H9 (cell line): ENCODE measurements at regions not wholly inside any gene's neighbourhood (a gene's known extent, or its start where the extent isn't known, plus 50 kb on each side); places are given as distances from the start of the nearest gene placed in this dataset.

Experiments
- DNase-seq: peaks from one replicate; pipeline ENCODE4 v3.0.0-alpha.2; 2017
- H2AFZ ChIP-seq: one replicate; pipeline ENCODE4 v1.6.1; 2013; ENCODE audit warnings: mild to moderate bottlenecking, low read length, control low read depth, moderate library complexity
- H2AK5ac ChIP-seq: 2 replicates; pipeline ENCODE4 v1.6.1; 2013; ENCODE audit warnings: low read length, control low read depth, mixed read lengths; ENCODE audit not compliant: insufficient read length
- H2BK120ac ChIP-seq: one replicate; pipeline ENCODE4 v1.6.1; 2013; ENCODE audit warnings: low read depth, mild to moderate bottlenecking, low read length, control low read depth, inconsistent platforms; ENCODE audit not compliant: poor library complexity, severe bottlenecking
- H2BK12ac ChIP-seq: 2 replicates; pipeline ENCODE4 v1.6.1; 2013; ENCODE audit warnings: low read length, control low read depth, mixed read lengths, low read depth; ENCODE audit not compliant: insufficient read length
- H2BK15ac ChIP-seq: 2 replicates; pipeline ENCODE4 v1.6.1; 2013; ENCODE audit warnings: low read depth, low read length, control low read depth
- H2BK20ac ChIP-seq: one replicate; pipeline ENCODE4 v1.6.1; 2013; ENCODE audit warnings: low read depth, mild to moderate bottlenecking, low read length, control low read depth, inconsistent platforms; ENCODE audit not compliant: poor library complexity, severe bottlenecking
- H2BK5ac ChIP-seq: 2 replicates; pipeline ENCODE4 v1.6.1; 2013; ENCODE audit warnings: low read length, control low read depth, mixed read lengths; ENCODE audit not compliant: insufficient read length
- H3K14ac ChIP-seq: 2 replicates; pipeline ENCODE4 v1.6.1; 2013; ENCODE audit warnings: low read length, control low read depth; ENCODE audit not compliant: insufficient read depth
- H3K18ac ChIP-seq: 2 replicates; pipeline ENCODE4 v1.6.1; 2013; ENCODE audit warnings: low read depth, mild to moderate bottlenecking, mixed read lengths, low read length, control low read depth; ENCODE audit not compliant: insufficient read length
- H3K23ac ChIP-seq: 2 replicates; pipeline ENCODE4 v1.6.1; 2013; ENCODE audit warnings: low read length, control low read depth, mixed read lengths, low read depth; ENCODE audit not compliant: insufficient read length
- H3K23me2 ChIP-seq: 2 replicates; pipeline ENCODE4 v1.6.1; 2013; ENCODE audit warnings: low read depth, mild to moderate bottlenecking, mixed read lengths, low read length, control low read depth; ENCODE audit not compliant: insufficient read length, poor library complexity, severe bottlenecking
- H3K27ac ChIP-seq: 2 replicates; pipeline ENCODE4 v1.5.1; 2013; ENCODE audit warnings: low read length, control low read depth, mixed read lengths, low read depth; ENCODE audit not compliant: insufficient read length
- H3K27me3 ChIP-seq: 2 replicates; pipeline ENCODE4 v1.6.1; 2013; ENCODE audit warnings: low read length, control low read depth, inconsistent platforms; ENCODE audit not compliant: insufficient read depth
- H3K4ac ChIP-seq: 2 replicates; pipeline ENCODE4 v1.6.1; 2013; ENCODE audit warnings: low read depth, mild to moderate bottlenecking, control low read depth, inconsistent platforms, low read length, moderate library complexity
- H3K4me1 ChIP-seq: 2 replicates; pipeline ENCODE4 v1.6.1; 2013; ENCODE audit warnings: low read length, control low read depth, inconsistent platforms; ENCODE audit not compliant: insufficient read depth
- H3K4me2 ChIP-seq: 2 replicates; pipeline ENCODE4 v1.6.1; 2013; ENCODE audit warnings: low read length, control low read depth, mixed read lengths; ENCODE audit not compliant: insufficient read length, insufficient read depth
- H3K56ac ChIP-seq: 2 replicates; pipeline ENCODE4 v1.6.1; 2013; ENCODE audit warnings: low read depth, mild to moderate bottlenecking, mixed read lengths, low read length, control low read depth; ENCODE audit not compliant: insufficient read length
- H3K79me1 ChIP-seq: 2 replicates; pipeline ENCODE4 v1.6.1; 2013; ENCODE audit warnings: low read depth, mild to moderate bottlenecking, moderate library complexity, low read length, control low read depth, inconsistent platforms; ENCODE audit not compliant: insufficient read depth, poor library complexity, severe bottlenecking
- H3K79me2 ChIP-seq: 2 replicates; pipeline ENCODE4 v1.6.1; 2013; ENCODE audit warnings: low read length, control low read depth, inconsistent platforms; ENCODE audit not compliant: insufficient read depth
- H3K9ac ChIP-seq: 2 replicates; pipeline ENCODE4 v1.6.1; 2013; ENCODE audit warnings: low read length, control low read depth, mixed read lengths; ENCODE audit not compliant: insufficient read length; ENCODE audit errors: extremely low read depth
- H3K9me3 ChIP-seq: one replicate; pipeline ENCODE4 v1.6.1; 2013; ENCODE audit warnings: low read depth, low read length, inconsistent platforms; ENCODE audit not compliant: control insufficient read depth
- H3T11ph ChIP-seq: one replicate; pipeline ENCODE4 v1.6.1; 2013; ENCODE audit warnings: mild to moderate bottlenecking, low read length, control low read depth, inconsistent platforms
- H4K20me1 ChIP-seq: one replicate; pipeline ENCODE4 v1.6.1; 2013; ENCODE audit not compliant: control insufficient read depth, insufficient read length, insufficient read depth
- H4K5ac ChIP-seq: 2 replicates; pipeline ENCODE4 v1.6.1; 2013; ENCODE audit warnings: low read depth, mild to moderate bottlenecking, mixed read lengths, low read length, control low read depth; ENCODE audit not compliant: insufficient read length
- H4K8ac ChIP-seq: replicated peaks from 2 replicates; pipeline ENCODE4 v1.6.1; 2013; ENCODE audit warnings: low read length, control low read depth, mixed read lengths, low read depth; ENCODE audit not compliant: insufficient read length
- H4K91ac ChIP-seq: 2 replicates; pipeline ENCODE4 v1.6.1; 2013; ENCODE audit warnings: low read depth, mild to moderate bottlenecking, moderate library complexity, mixed read lengths, low read length, control low read depth; ENCODE audit not compliant: insufficient read length
- H3K27ac Mint-ChIP-seq, 3 experiments: 2 replicates in 2 of 3; 3 replicates in 1 of 3; pipeline ENCODE4 v1.8.0; 2020 to 2021; ENCODE audit warnings: mixed read lengths in 3 of 3, mild to moderate bottlenecking in 1 of 3, moderate library complexity in 1 of 3
- H3K27me3 Mint-ChIP-seq: 2 replicates; pipeline ENCODE4 v1.8.0; 2021; ENCODE audit warnings: low read depth, mild to moderate bottlenecking, moderate library complexity, mixed read lengths
- H3K36me3 Mint-ChIP-seq, 3 experiments: 2 replicates in 2 of 3; 3 replicates in 1 of 3; pipeline ENCODE4 v1.8.0; 2020 to 2021; ENCODE audit warnings: low read depth in 3 of 3, mixed read lengths in 3 of 3; ENCODE audit not compliant: insufficient read depth in 1 of 3
- H3K4me1 Mint-ChIP-seq, 2 experiments: 2 replicates each; pipeline ENCODE4 v1.8.0; 2020; ENCODE audit warnings: mixed read lengths in 2 of 2
- H3K4me3 Mint-ChIP-seq, 2 experiments: 2 replicates in 1 of 2; 3 replicates in 1 of 2; pipeline ENCODE4 v1.8.0; 2020 to 2021; ENCODE audit warnings: mild to moderate bottlenecking in 2 of 2, mixed read lengths in 2 of 2, moderate library complexity in 1 of 2
- H3K9me3 Mint-ChIP-seq, 2 experiments: 2 replicates in 1 of 2; 3 replicates in 1 of 2; pipeline ENCODE4 v1.8.0; 2020; ENCODE audit warnings: mild to moderate bottlenecking in 2 of 2, mixed read lengths in 2 of 2, moderate library complexity in 1 of 2
- CTCF ChIP-seq: fragments of 200-600 bp; sonication (generic); conservative IDR thresholded peaks from 3 replicates; pipeline ENCODE4 v1.8.0; 2021; ENCODE audit warnings: antibody characterized with exemption, mild to moderate bottlenecking
- WGBS: extraction: QIAGEN DNeasy Blood & Tissue Kit; methylation state at CpG from one replicate; pipeline ENCODE4 v1.1.7; 2013; ENCODE audit warnings: missing lambda C conversion rate, low lambda C conversion rate, mixed read lengths; ENCODE audit not compliant: insufficient read length; ENCODE audit errors: extremely low coverage; 5-methylcytosine and 5-hydroxymethylcytosine counted together

DNA sequence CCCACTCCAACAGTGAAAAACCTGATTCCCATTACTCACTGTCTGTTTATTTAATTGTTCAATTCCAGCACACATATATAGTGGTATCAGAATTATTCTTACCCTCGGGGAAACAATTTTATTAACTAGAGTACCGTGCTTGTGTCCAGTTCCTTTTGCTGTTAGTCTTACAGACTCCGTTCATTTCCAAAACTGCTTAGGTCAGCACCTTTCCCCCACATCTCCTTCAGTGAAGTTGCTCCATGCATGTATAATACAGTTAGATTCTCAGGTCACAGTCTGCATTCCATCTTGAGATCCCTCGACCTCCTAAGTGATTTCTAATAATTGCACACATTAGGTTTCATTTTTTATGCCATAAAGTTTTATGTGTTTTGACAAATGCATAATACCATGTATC is 56.3 kb upstream of the ZNF521 start:
- H2BK20ac ChIP-seq, result no peak overlapping the region
- no peak overlapping the region for H3K4me3 Mint-ChIP-seq
- DNase-seq, result no peak

More for the DNA sequence above, 56.3 kb upstream of the ZNF521 start:
- Histone ChIP-seq H3K4me2 (no peak overlapping the region), H4K8ac (no peak overlapping the region), H2AK5ac (no peak overlapping the region), H3K9me3 (no peaks in the 10 kb centered on the region), H2BK12ac (no peak overlapping the region), H3T11ph (no peak overlapping the region), H3K4ac (no peak overlapping the region), H3K4me1 (no peaks in the 10 kb centered on the region), H3K27me3 (no peaks in the 10 kb centered on the region), H3K23me2 (no peaks in the 10 kb centered on the region), H2BK120ac (no peak overlapping the region), H3K79me2 (no peaks in the 10 kb centered on the region), H4K20me1 (no peaks in the 10 kb centered on the region), H3K56ac (no peak overlapping the region), H2BK5ac (no peak overlapping the region), H3K79me1 (no peaks in the 10 kb centered on the region), H3K23ac (no peak overlapping the region), H2BK15ac (no peak overlapping the region), H3K18ac (no peak overlapping the region), H2AFZ (no peak overlapping the region), H4K91ac (no peak overlapping the region), H3K14ac (no peak overlapping the region), H4K5ac (no peak overlapping the region), H3K27ac (no peak overlapping the region), H3K9ac (no peak overlapping the region)
- Mint-ChIP-seq H3K9me3 (peaks cover 2 to 3% of the 10 kb centered on the region in 2 experiments; a peak in 3 of 5 replicates), H3K4me1 (no peaks in the 10 kb centered on the region), H3K27me3 (no peaks in the 10 kb centered on the region; the same call in 1 of the 2 replicates), H3K27ac (no peak overlapping the region), H3K36me3 (peaks cover 0 to 4% (median 0%) of the 10 kb centered on the region in 3 experiments; a peak in 1 of 7 replicates)
- WGBS, result no CpG with 5 or more reads among the region's 4 CpGs
- TF ChIP-seq CTCF, result no peak
